Ovary (tissue), 7 donors: ENCODE measurements at regions not wholly inside any gene's neighbourhood (a gene's known extent, or its start where the extent isn't known, plus 50 kb on each side); places are given as distances from the start of the nearest gene placed in this dataset.

ENCODE experiments used
- DNase-seq, 5 donors: peaks; one replicate each; pipeline ENCODE4 v3.0.0-alpha.2; 2019 to 2020
- H3K27ac ChIP-seq, 2 donors: fragments of 200-600 bp; one replicate each; pipeline versions ENCODE4 v1.5.1 to v1.8.0; 2019 to 2022
- H3K27me3 ChIP-seq: fragments of 200-600 bp; one replicate; pipeline ENCODE4 v1.8.0; 2022
- H3K36me3 ChIP-seq: fragments of 200-600 bp; sonication (generic); one replicate; pipeline ENCODE4 v1.5.1; 2019
- H3K4me1 ChIP-seq: one replicate; pipeline ENCODE4 v1.8.1; 2013; ENCODE audit warnings: mild to moderate bottlenecking, moderate library complexity; ENCODE audit not compliant: insufficient read depth
- H3K4me3 ChIP-seq: fragments of 200-600 bp; sonication (generic); one replicate; pipeline ENCODE4 v1.5.1; 2017
- H3K9me3 ChIP-seq, 2 donors: fragments of 200-600 bp in 1 of 2; sonication (generic) in 1 of 2; one replicate each; pipeline versions ENCODE4 v1.5.1 to v1.8.1; 2013 to 2019; ENCODE audit warnings: mild to moderate bottlenecking in 1 of 2, moderate library complexity in 1 of 2
- EP300 ChIP-seq: sonication (generic); formaldehyde crosslinking; IDR thresholded peaks from one replicate; pipeline ENCODE4 v1.6.1; 2017; ENCODE audit warnings: antibody characterized with exemption
- POLR2A ChIP-seq: fragments of 450-650 bp; IDR thresholded peaks from one replicate; pipeline ENCODE4 v1.6.1; 2017; ENCODE audit warnings: antibody characterized with exemption, mild to moderate bottlenecking, moderate library complexity
- WGBS, 3 donors: extraction: QIAGEN DNeasy Blood & Tissue Kit in 1 of 3; methylation state at CpG; one replicate each; pipeline versions ENCODE4 v1.1.5 to v1.1.7; 2013 to 2017; 5-methylcytosine and 5-hydroxymethylcytosine counted together
- intact Hi-C, 4 donors: fragments of 100-400 bp; cut with DNase I; formaldehyde crosslinking; loops; one replicate each; pipeline versions ENCODE4 v1.11.0 to v1.15.1; 2022 to 2023
- TF ChIP-seq, protein P1 (sequence below), 3 donors: fragments of 450-650 bp in 2 of 3; fragments of 200-600 bp in 1 of 3; IDR thresholded peaks; one replicate each; pipeline versions ENCODE4 v1.5.1 to v1.8.0; 2016 to 2022; ENCODE audit warnings: antibody characterized with exemption in 3 of 3, mild to moderate bottlenecking in 1 of 3
- donor health status: DM: no; HTN: no; CAD: no; lungs with moderate emphysema.
- donor health status: DM: no; HTN: no; CAD: no.
- donor health status: Bipolar disorder and iron deficiency.
- donor health status: DM: no; HTN: no; CAD: no.
- donor health status: DM: yes; HTN: yes; CAD: no.

DNA sequence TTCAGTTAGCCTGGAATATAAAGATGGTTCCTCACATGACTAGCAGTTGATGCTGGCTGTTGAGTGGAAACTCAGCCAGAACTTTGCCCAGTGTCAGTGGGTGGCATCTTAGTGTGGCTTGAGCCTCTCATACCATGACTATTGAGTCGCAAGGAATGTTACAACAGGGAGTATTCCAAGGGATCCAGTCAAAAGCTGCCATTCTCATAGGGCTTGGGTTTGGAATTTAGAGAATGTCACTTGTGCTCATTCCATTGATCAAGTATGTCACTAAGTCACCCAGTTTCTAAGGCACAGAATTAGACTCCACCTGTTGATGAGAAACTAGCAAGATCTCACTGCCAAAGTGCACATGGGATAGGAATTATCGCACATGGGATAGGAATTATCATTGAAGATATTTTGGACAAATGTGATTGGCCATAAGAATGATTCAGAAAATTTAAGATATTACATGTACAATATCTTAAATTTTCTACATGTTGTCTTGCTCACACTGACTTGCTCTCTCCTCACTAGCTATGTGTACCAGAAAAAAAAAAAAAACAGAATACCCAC lies 1290.7 kb upstream of the ADGRL2 start:
- Histone ChIP-seq H3K27ac (no peak overlapping the region), H3K4me3 (no peak overlapping the region), H3K4me1 (no peaks in the 10 kb centered on the region), H3K36me3 (no peaks in the 10 kb centered on the region), H3K9me3 (no peaks in the 10 kb centered on the region), H3K27me3 (no peaks in the 10 kb centered on the region)
- no peak for DNase-seq
- intact Hi-C loops, result no loop called here
- TF ChIP-seq POLR2A, result no peak
- TF ChIP-seq, protein P1, sequence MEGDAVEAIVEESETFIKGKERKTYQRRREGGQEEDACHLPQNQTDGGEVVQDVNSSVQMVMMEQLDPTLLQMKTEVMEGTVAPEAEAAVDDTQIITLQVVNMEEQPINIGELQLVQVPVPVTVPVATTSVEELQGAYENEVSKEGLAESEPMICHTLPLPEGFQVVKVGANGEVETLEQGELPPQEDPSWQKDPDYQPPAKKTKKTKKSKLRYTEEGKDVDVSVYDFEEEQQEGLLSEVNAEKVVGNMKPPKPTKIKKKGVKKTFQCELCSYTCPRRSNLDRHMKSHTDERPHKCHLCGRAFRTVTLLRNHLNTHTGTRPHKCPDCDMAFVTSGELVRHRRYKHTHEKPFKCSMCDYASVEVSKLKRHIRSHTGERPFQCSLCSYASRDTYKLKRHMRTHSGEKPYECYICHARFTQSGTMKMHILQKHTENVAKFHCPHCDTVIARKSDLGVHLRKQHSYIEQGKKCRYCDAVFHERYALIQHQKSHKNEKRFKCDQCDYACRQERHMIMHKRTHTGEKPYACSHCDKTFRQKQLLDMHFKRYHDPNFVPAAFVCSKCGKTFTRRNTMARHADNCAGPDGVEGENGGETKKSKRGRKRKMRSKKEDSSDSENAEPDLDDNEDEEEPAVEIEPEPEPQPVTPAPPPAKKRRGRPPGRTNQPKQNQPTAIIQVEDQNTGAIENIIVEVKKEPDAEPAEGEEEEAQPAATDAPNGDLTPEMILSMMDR (IDR thresholded peaks at IDR 0.05), result no peak
- TF ChIP-seq EP300, result no peak
- WGBS, 3 donors, result 76 to 99% (median 95%) methylated on average over 2 of the region's 2 CpGs

DNA sequence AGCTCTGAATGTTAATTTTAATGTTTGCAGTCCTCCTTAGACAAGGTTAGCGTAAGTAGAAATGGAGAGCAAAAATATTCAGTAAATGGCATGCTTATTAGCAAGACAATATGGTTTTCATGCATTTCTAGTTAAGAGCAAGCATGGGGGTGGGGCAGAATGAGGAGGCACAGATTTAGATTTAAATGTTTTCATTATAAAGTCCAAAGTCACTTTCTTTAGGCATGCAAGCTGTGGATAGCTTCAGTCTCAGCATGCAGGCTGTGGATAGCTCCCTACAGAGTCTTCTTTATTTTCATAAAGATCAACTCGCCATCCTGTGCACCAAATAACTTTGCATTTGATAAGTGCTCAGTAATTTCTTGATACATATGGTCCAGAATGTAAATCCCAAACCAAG lies 1294.5 kb upstream of the ADGRL2 start:
- Histone ChIP-seq H3K27ac (no peak overlapping the region), H3K36me3 (no peaks in the 10 kb centered on the region), H3K4me1 (no peaks in the 10 kb centered on the region), H3K4me3 (no peak overlapping the region), H3K9me3 (no peaks in the 10 kb centered on the region), H3K27me3 (no peaks in the 10 kb centered on the region)
- no peak for TF ChIP-seq EP300
- TF ChIP-seq, protein P1 (IDR thresholded peaks at IDR 0.05), result no peak
- intact Hi-C loops, result no loop called here
- no peak for DNase-seq
- WGBS, 3 donors, result 20 to 52% (median 21%) methylated on average over 2 of the region's 2 CpGs

DNA sequence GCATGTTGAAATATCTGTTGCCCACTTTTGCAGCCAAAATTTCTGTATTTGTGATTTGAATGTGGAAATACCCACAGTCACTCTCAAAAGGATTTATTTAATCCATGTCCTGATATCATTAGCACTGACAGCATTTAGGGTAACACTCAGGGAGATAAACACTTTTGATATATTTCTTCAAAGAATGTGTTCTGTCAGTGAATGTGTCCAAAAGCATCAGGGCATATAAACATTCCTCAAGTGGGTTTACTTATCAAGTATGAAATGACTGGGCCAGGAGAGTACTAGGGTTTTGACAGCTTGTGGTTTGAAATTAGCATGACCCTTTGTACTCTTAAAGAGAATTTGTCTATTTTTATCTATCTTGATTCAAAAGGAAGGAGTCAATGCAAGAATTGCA lies 1302.1 kb upstream of the ADGRL2 start:
- no peak for TF ChIP-seq EP300
- no peak for TF ChIP-seq POLR2A
- TF ChIP-seq, protein P1 (IDR thresholded peaks at IDR 0.05), result no peak
- no peaks in the 10 kb centered on the region for H3K36me3 ChIP-seq
- no peaks in the 10 kb centered on the region for H3K27me3 ChIP-seq
- H3K27ac ChIP-seq, result no peak overlapping the region
- no peak overlapping the region for H3K4me3 ChIP-seq
- H3K9me3 ChIP-seq, result no peaks in the 10 kb centered on the region
- DNase-seq, result no peak
- intact Hi-C loops, result no loop called here
- no peaks in the 10 kb centered on the region for H3K4me1 ChIP-seq

DNA sequence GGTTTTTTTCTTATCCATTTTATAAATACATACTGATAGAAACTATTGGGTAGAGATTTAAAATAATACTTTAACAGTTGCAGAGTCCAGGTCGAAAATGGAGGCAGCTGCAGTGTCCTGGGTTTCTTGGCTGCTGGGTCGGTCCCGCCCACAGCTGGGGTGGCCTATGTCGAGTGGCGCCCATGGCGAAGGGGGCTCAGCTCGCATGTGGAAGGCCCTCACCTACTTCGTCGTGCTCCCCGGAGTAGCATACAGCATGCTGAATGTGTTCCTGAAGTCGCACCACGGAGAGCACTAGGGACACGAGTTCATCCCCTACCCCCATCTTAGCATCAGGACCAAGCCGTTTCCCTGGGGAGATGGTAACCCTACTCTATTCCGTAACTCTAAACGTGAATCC lies 1304.9 kb upstream of the ADGRL2 start:
- DNase-seq, result no peak
- Histone ChIP-seq H3K4me1 (no peaks in the 10 kb centered on the region), H3K36me3 (no peaks in the 10 kb centered on the region), H3K9me3 (no peaks in the 10 kb centered on the region), H3K4me3 (no peak overlapping the region), H3K27me3 (no peaks in the 10 kb centered on the region), H3K27ac (no peak overlapping the region)
- TF ChIP-seq EP300 (no peak), POLR2A (no peak)
- TF ChIP-seq, protein P1 (IDR thresholded peaks at IDR 0.05), result no peak
- intact Hi-C loops, result no loop called here
- 95 to 98% (median 98%) methylated on average over 16 of the region's 16 CpGs for WGBS, 3 donors

DNA sequence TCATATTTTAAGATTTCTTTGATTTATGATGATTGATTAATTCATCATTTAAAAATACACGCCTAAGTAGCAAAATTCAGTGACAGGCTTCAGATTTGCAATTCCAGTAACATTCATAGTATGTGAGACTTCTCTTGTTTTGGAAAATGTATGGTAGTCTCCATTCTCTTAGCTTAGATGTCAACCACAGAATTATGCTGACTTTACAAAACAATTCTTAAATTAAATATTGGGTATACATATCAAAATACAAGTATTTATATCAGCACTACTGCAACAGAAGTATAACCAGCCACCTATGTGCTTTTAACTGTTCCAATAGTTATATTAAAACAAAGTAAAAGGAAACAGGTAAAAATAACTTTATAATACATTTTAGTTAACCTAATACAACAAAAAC lies 1328.6 kb upstream of the ADGRL2 start:
- Histone ChIP-seq H3K36me3 (no peaks in the 10 kb centered on the region), H3K4me1 (no peaks in the 10 kb centered on the region), H3K27me3 (no peaks in the 10 kb centered on the region), H3K9me3 (no peaks in the 10 kb centered on the region), H3K4me3 (no peak overlapping the region), H3K27ac (no peak overlapping the region)
- 95 to 99% (median 96%) methylated on average over 1 of the region's 1 CpG for WGBS, 3 donors
- no peak for TF ChIP-seq EP300
- TF ChIP-seq, protein P1 (IDR thresholded peaks at IDR 0.05), result no peak
- TF ChIP-seq POLR2A, result no peak
- intact Hi-C loops, result no loop called here
- DNase-seq, result no peak
